Right renal cortex interstitium (tissue), 3 donors: ENCODE measurements at regions not wholly inside any gene's neighbourhood (a gene's known extent, or its start where the extent isn't known, plus 50 kb on each side); places are given as distances from the start of the nearest gene placed in this dataset.

ENCODE experiments used
- DNase-seq, 3 donors: peaks; one replicate each; pipeline ENCODE4 v3.0.0-alpha.2; 2013; ENCODE audit warnings: low read depth in 3 of 3, low spot score in 2 of 3

GRCh38 chr1:221637641-221638041 is 104.2 kb downstream of the DUSP10 start:
- no peak for DNase-seq

- no peak for DNase-seq
Measured at GRCh38 chr1:221638595-221638994, 103.3 kb downstream of the DUSP10 start.

- DNase-seq: no peak
Measured at GRCh38 chr1:221641811-221642210, 100.1 kb downstream of the DUSP10 start.

- DNase-seq: no peak
Measured at GRCh38 chr1:221643404-221644144, 98.3 kb downstream of the DUSP10 start.

- no peak for DNase-seq
Measured at GRCh38 chr1:221644145-221644448, 97.8 kb downstream of the DUSP10 start.

GRCh38 chr1:221644663-221645258 is 97.1 kb downstream of the DUSP10 start:
- DNase-seq: no peak

GRCh38 chr1:221648201-221648600 is 93.7 kb downstream of the DUSP10 start:
- no peak for DNase-seq
